ENCODE measurements at regions not wholly inside any gene's neighbourhood (a gene's known extent, or its start where the extent isn't known, plus 50 kb on each side); places are given as distances from the start of the nearest gene placed in this dataset.

DNA sequence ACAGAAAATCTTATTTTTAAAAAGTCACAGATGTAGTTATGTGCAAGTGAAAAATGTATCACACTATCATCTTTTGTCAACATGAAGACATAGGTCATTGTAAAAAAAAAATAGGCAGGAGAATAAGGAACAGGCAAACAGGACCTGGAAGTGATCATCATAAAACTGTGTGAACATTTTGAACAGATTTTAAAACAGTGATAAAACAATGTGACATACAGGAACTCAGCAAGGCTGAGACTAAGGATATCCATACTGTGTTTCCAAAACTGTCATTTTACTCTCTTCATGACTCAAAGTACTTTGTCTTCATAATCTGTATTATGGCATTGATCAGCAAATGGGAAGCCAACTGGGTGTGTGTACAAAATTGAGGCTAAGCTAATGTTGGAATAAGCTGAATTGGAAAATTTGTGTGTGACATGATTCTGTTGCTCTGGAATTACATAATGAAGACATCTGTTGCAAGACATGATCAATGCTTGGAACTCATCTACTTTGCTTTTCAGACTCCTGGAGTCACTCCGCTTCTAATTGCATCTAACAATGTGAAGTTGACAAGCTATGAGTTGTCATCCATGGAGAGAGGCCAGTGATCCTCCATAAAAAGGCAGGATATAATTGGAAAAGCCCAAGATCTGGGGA is 978.7 kb upstream of the NUDT12 start:
- H3K4me1 ChIP-seq: no peaks in the 10 kb centered on the region
- H3K27ac ChIP-seq: no peak overlapping the region
- DNase-seq (no peak), ATAC-seq (no peak)
- no peak overlapping the region for H3K4me3 ChIP-seq
- no peaks in the 10 kb centered on the region for H3K36me3 ChIP-seq
- no peaks in the 10 kb centered on the region for H3K9me3 ChIP-seq
- TF ChIP-seq, protein P1, sequence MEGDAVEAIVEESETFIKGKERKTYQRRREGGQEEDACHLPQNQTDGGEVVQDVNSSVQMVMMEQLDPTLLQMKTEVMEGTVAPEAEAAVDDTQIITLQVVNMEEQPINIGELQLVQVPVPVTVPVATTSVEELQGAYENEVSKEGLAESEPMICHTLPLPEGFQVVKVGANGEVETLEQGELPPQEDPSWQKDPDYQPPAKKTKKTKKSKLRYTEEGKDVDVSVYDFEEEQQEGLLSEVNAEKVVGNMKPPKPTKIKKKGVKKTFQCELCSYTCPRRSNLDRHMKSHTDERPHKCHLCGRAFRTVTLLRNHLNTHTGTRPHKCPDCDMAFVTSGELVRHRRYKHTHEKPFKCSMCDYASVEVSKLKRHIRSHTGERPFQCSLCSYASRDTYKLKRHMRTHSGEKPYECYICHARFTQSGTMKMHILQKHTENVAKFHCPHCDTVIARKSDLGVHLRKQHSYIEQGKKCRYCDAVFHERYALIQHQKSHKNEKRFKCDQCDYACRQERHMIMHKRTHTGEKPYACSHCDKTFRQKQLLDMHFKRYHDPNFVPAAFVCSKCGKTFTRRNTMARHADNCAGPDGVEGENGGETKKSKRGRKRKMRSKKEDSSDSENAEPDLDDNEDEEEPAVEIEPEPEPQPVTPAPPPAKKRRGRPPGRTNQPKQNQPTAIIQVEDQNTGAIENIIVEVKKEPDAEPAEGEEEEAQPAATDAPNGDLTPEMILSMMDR (IDR thresholded peaks at IDR 0.05): no peak
- H3K27me3 ChIP-seq: no peaks in the 10 kb centered on the region
- intact Hi-C loops (cut with DNase I): no loop called here

GRCh38 chr5:104540448-104540847 is 977.9 kb upstream of the NUDT12 start:
- H3K4me1 ChIP-seq: no peaks in the 10 kb centered on the region
- no peaks in the 10 kb centered on the region for H3K9me3 ChIP-seq
- ATAC-seq (no peak), DNase-seq (no peak)
- intact Hi-C loops (cut with DNase I): no loop called here
- H3K4me3 ChIP-seq: no peak overlapping the region
- H3K27ac ChIP-seq: no peak overlapping the region
- TF ChIP-seq, protein P1 (IDR thresholded peaks at IDR 0.05): no peak
- no peaks in the 10 kb centered on the region for H3K27me3 ChIP-seq
- H3K36me3 ChIP-seq: no peaks in the 10 kb centered on the region

- intact Hi-C loops (cut with DNase I): no loop called here
- no peaks in the 10 kb centered on the region for H3K4me1 ChIP-seq
- DNase-seq: no peak
These were observed 977.2 kb upstream of the NUDT12 start for GRCh38 chr5:104539618-104540350.

DNA sequence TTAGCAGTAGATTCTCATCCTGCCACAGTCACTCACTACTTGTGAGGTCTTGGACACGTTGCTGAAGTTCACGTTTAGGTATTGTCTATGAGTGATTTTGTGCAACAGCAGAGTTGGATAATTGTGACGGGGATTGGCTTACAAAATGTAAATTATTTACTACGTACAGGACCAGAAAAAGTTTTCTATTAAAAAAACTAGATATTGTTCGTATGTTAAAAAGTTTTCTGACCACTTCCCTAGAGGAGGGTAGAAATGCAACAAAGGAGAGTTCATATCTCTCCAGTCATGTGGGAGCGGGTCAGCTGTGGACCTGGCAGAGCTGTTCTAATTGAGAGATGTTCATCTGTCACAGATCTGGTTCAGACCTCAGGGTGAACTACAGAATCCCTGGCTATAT is 976.1 kb upstream of the NUDT12 start:
- TF ChIP-seq, protein P1 (IDR thresholded peaks at IDR 0.05): no peak
- ATAC-seq (no peak), DNase-seq (no peak)
- Histone ChIP-seq H3K36me3 (no peaks in the 10 kb centered on the region), H3K4me3 (no peak overlapping the region), H3K9me3 (no peaks in the 10 kb centered on the region), H3K4me1 (no peaks in the 10 kb centered on the region), H3K27me3 (no peaks in the 10 kb centered on the region), H3K27ac (no peak overlapping the region)
- intact Hi-C loops (cut with DNase I): no loop called here

More at GRCh38 chr5:104539618-104540350, 977.2 kb upstream of the NUDT12 start:
- H3K9me3 ChIP-seq: no peaks in the 10 kb centered on the region
- H3K27ac ChIP-seq: no peak overlapping the region
- no peak overlapping the region for H3K4me3 ChIP-seq
- H3K36me3 ChIP-seq: no peaks in the 10 kb centered on the region
- TF ChIP-seq, protein P1 (IDR thresholded peaks at IDR 0.05): no peak
- no peaks in the 10 kb centered on the region for H3K27me3 ChIP-seq
- ATAC-seq: no peak

- Histone ChIP-seq H3K36me3 (no peaks in the 10 kb centered on the region), H3K4me1 (no peaks in the 10 kb centered on the region), H3K27me3 (no peaks in the 10 kb centered on the region), H3K4me3 (no peak overlapping the region), H3K9me3 (no peaks in the 10 kb centered on the region), H3K27ac (no peak overlapping the region)
- intact Hi-C loops (cut with DNase I): no loop called here
- ATAC-seq (no peak), DNase-seq (no peak)
- TF ChIP-seq, protein P1 (IDR thresholded peaks at IDR 0.05): no peak
These were observed 970.9 kb upstream of the NUDT12 start for GRCh38 chr5:104533498-104533897.
